NCI-H226 (cell line): ENCODE measurements at regions not wholly inside any gene's neighbourhood (a gene's known extent, or its start where the extent isn't known, plus 50 kb on each side); places are given as distances from the start of the nearest gene placed in this dataset.
"Not testable (repeated sequence)": the region's sequence is repeated elsewhere in the genome, so short reads cannot be mapped to it uniquely, and the experiment has no call there.

Experiments
- DNase-seq: peaks from one replicate; pipeline ENCODE4 v3.0.0-alpha.2; 2015

DNA sequence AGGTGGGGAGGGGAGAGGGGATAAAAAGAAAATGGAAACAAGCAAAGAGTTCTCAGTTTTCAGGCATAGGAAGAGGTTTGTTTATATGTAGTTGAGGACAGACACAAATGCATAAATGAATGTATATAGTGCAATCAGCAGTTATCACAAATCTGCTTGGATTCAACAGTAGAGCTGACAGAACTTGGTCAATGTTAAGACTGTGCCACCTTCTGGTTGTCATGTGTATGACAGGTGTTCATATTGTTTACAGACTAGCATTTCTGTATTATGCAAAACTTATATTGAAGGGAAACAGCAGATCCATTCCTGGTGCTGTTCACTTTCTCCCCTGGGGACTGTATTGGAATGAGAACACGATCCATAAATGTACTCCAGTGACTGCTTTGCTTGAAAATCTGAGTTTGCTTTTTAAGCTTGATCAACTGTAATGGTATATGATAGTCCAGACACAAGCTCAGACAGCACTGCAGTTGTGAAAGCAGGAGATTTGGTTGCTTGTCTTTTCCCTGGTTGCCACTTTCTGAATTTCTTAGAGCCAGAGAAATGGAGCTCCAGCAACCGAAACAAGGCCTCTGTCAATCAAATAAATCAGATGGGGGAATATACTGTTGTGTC lies 319.5 kb upstream of the OBI1 start:
- peak; percentile 24 for DNase-seq

DNA sequence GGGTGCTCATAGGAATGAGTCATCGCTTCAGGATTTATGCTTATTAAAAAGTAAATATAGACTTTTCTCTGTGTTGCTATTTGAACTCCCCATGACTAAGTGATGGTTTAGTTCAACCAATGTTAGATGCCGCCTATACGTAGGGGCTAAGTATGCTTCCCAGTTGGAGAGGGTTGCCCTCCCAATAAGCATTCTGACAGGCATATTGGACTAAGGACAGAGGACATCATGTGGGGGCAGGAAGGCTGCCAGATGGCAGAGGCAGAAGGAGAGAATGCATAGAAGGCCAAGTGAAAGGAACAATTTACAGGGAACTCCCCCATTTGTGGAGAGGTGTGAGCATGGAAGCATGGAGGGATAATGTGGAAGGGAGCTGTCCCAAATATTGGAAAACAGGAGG lies 318.4 kb upstream of the OBI1 start:
- DNase-seq: no peak

DNA sequence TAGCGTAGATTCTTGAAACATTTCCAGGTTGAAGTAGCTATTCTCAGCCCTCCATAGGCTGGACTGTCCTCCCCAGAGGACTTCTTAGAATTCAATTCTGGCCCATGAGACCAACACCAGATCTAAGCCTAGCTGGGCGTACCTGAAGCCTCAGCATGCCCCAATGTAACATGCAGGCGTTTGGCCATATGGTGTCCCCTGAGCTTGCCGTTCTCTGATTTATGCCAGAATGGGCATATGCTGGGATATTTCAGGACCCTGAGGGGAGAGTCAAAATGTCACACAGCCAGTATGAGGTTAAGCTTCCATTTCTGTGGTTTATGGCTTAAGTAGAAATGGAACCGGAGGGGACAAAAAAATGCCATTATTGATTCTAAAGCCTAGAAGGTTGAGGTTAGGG lies 317.7 kb upstream of the OBI1 start:
- no peak for DNase-seq

DNA sequence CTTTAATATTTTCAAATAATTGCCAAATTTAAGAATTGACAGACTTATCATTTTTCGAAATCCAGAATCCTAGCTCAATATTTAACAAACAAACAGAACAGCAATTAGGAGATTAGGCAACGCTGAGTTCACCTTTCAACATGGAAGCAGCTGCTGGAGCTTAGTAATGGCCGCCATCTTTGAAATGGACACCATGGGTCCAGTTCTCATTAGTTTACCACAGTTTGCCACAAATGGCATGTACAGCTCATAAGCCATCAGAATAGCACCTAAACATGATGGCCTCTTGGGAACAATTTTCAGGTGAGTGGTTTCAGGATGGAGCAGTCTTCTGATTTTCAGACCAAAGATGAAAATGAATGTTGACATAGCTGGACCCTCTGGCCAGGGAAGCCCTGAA lies 313.6 kb upstream of the OBI1 start:
- no peak for DNase-seq

DNA sequence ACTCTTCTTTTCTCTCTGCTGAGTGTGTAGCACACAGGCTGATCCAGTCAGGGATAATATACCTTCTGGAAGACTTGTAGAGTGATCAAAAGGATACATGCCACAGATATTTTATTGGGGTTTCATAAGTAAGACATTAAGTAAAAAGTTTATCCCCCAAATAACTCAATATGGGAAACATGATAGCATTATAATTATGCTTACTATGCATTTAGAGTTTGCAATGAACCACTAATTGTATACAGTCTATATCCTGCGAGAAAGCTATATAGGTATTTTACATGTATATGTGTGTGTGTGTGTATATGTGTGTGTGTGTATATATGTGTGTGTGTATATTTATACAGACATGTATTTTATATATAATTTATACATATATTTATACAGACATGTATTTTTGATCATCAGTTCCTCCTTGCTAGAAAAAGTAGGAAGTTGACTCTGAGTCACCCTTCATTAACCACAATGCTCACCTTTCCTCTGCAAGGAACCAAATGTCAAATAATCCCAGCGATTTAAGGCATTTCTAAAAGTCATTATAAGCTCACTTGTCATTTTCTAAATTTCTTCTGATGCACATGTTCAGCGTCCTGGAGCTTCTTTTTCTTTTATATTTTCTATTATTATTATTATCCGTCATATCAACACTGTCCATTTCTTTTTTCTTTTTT lies 312.5 kb upstream of the OBI1 start:
- no peak for DNase-seq

DNA sequence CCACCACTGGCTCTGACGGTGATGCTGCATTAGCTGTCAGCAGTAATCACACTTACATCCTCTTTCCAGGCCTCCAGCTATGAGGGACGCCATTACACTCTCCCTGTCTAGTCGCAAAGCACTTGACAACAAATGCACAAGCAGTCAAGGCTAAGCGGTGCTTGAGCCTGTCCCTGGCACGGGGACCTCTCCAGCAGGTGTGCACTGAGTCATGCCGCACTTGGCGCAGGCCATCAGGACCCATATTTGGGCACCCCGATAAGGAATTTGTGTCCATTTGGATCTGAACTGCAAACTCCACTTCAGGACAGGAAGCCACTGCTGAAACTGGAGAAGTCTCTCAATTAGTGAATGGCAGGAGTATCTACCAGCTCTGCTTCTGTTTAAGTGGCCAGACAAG lies 301.9 kb upstream of the OBI1 start:
- DNase-seq: no peak

DNA sequence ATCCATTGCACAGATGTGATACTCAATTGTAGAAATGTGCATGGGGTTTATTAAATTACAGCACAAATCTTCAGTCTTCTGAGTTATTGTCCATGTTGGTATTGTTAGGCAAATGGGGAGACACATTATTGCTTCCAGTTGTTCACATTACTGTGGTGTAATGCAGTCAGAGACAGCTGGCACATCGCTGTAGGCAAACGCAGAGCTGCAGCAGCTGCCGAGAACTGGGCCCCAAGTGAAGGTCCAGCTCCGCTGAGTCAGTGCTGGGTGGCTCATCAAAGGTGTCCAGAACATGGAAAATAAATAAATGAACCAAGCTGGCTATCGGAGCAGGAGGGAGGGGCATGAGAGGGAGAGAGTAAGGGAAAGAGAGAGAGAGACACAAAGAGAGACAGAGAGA lies 299.1 kb upstream of the OBI1 start:
- no peak for DNase-seq

DNA sequence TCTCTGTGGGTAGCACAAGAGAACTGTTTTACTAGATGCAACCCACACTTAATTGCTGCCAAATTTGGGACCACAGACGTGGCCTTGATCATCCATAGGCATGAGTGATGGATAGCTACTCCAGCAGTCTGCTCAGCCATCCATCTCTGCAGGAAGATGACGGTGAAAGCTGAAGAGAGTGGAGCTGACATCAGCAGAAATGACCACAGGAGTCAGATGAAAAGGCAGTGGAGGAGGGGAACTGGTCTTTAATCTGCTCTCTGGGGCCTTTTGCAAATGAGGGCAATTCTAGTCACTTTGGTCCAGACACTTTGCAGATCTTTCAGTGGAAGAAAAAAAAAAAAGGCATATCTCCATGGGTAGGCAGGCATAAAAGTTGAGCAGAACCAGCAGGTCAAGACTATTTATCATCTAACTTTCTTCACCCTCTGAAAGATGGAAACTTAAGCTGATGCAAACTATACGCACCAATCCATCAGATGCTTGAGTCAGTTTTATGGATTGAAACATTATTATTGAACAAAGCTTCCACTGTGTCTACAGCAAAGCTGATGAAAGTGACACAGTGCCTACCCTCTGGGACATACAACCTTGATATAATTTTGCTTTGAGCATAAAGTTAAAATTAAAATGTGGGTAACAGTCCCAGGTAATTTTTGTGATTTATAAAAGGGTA lies 281.6 kb upstream of the OBI1 start:
- DNase-seq: no peak

DNA sequence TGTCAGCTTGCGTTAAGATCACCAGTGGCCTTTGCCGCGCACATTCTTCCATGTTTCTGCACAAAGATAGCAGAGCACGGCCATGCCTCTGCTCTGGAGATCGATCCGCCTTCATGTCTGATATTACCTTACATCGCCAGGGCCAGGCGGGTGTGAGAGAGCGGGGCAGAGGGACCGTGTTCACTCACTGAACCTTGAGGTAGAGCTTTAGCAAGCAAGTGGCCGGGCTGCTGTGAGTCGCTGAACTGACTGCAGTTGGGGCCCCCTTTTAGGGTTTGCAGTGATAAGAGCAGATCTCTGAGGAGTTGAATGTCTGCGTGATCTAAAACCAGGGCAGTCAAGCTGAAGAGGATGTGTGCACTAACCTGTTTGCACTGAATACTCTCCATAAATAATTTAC lies 275.4 kb upstream of the OBI1 start:
- DNase-seq: no peak

DNA sequence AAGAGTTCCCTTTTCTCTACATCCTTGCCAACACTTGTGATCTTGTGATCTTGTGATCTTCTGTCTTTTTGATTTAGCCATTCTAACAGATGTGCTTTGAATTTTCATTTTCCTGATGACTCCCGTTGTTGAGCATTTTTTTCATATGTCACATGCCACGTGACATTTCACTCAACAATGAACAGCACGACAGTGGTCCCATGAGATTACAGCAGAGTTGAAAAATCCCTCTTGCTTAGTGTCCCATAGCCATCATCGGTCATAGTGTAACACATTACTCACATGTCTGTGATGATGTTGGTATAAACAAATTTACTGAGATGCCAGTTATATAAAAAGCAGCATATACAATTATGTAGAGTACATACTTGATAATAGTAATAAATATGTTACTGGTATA lies 256.1 kb upstream of the OBI1 start:
- DNase-seq: no peak

DNA sequence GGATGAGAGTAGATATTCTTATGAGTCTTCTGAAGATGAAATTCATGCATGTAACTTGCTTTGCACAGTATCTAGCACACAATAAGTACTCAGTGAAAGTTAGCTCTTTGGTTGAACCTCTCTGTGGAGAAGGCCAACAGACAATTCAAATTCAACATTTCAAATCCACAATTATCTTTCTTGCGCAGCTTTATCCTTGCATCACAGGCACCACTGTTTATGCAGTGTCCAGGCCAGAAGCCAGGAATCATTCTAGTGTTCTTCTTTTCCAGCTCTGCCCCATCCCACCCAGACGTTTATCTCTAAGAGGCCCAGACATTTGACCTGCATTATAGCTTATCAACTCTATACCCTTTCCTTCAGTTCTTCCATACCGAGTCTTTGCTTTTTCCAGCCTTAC lies 254.7 kb upstream of the OBI1 start:
- DNase-seq: no peak

DNA sequence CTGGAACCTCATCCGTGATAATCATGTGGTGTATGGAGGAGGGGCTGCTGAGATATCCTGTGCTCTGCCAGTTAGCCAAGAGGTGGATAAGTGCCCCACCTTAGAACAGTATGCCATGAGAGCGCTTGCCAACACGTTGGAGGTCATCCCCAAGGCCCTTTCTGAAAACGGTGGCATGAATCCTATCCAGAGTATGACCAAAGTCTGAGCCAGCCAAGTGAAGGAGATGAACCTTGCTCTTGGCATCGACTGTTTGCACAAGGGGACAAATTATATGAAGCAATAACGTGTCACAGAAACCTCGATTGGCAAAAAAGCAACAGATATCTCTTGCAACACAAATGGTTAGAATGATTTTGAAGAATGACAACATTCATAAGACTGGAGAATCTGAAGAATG lies 251.2 kb upstream of the OBI1 start:
- no peak for DNase-seq

DNA sequence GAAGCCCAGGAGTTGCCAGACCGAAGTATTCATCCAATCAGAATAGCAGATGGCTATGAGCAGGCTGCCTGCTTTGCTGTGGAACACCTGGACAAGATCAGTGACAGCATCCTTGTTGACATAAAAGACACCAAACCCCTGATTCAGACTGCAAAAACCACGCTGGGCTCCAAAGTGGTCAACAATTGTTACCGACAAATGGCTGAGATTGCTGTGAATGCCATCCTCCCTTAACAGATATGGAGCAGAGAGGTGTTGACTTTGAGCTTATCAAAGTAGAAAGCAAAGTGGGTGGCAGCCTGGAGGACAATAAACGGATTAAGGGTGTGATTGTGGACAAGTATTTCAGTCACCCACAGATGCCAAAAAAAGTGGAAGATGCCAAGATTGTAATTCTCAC lies 250.3 kb upstream of the OBI1 start:
- no peak for DNase-seq

DNA sequence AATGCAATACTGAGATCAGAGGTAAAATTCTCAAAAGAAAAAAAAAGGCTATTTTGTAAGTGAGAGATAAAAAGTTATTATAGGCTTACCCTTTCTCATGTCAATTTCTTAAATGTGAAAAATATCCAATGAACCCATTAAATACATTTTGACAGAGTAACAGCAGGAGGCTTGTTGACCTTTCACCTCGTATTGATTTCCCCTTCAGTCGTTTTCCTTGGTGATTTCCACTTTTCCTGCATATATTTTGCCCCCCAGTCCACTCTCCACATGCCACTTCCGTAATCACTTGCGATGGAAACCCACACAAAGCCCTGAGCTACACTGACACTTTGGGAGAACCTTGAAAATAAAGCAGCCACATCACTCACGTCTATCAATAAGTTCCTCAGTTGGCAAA lies 248.1 kb upstream of the OBI1 start:
- DNase-seq: no peak

DNA sequence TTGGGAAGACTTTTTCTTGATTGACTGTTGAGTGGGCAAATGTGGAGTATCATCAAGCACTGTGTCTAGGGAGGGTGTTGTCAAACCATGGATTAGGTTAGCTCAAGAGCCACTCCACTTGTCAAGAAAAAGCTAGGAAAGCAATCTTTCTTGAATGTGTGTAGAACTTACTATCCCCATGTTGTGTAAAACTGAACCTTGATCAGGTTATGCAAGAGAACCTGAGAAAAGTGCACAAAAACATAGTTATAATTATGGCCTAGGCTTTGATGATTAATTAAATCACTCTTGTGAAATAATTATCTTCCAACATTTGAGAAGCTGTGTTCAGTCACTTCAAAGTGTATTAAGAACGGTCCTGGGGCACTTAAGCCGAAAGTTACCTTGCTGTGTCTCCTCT lies 238.2 kb upstream of the OBI1 start:
- DNase-seq: no peak

DNA sequence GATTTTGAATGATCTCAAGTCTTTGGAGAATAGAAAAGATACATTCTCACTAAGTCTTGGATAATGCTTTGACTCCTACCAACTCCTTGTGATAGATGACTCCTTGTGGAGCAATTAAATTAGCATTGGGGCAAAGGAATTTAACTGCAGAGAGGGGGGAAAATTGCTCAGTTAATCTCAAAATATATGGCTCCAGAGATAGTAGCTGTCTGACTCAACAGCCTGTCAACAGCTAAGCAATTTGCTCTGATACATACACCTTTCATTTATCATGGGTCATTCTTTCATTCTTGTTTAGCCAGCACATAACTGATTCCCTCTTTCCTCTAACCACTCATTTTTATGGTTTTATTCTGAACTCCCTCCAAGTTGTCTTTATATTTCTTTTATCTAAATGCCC lies 225.6 kb upstream of the OBI1 start:
- DNase-seq: peak; percentile 3

DNA sequence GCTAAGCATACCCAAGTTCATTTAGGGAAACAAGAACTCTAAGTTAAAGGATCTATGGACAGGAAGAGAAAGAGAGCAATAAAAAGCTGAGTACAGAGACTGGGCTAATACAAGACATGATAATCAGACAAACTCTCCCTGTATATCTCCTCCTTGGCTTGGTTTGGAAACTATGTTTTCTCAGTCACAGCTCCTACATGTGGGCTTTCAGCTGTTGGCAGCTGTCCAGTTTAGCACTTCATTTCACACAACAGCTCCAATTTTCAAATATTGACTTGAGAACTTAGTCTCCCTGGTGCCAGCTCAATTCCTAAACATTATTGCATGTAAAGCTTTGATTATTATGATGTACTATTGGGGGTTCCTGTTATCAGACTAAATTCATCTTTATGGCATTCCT lies 222.8 kb upstream of the OBI1 start:
- DNase-seq: no peak

DNA sequence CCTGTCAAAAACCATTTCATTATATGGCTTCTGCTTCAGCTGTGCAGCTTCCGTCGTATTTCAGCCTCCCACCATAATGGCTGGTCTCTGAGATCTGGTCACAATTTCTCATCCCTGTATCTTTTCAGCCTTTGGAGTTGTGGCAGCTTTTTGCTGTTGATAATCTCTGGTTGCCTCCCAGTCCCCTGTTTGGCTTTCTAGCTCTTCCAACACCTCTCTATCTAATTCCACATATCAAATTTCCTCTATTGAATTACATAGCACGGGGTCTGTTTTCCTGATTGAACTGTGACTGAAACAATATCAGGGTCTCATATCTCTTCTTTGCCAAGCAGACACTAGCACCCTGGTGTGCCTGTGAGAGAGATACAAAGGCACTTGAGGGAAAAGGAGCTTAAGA lies 222.1 kb upstream of the OBI1 start:
- no peak for DNase-seq

DNA sequence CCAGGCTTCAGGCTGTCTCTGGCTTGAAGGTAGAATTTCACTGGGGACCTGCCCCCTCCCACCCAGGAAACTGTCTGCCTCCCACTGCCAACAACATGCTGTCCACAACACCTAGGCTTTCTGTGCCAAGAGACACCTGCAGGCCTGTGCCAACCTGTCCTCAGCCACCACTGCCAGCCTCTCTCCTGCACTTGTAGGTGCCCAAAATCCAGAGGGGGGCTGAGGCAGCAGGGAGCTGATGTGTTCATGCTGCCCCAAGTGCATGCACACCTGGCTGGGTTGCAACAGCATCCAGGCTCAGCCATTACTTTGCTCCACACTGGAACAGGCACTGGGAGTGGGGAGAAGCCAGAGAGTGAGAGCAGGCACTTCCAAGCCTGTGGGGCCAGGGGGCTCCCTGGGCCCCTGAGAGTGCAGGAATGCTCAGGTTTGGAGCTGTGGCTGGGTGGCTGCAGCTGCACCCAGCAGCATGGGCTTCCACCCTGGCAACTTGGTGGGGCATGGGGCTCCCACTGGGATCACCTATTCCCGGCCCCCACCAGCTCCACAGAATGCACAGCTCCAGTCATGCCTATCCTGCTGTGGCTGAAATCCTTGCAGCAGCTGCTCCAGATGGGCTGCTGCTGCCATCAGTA lies 218.1 kb upstream of the OBI1 start:
- DNase-seq: no peak

DNA sequence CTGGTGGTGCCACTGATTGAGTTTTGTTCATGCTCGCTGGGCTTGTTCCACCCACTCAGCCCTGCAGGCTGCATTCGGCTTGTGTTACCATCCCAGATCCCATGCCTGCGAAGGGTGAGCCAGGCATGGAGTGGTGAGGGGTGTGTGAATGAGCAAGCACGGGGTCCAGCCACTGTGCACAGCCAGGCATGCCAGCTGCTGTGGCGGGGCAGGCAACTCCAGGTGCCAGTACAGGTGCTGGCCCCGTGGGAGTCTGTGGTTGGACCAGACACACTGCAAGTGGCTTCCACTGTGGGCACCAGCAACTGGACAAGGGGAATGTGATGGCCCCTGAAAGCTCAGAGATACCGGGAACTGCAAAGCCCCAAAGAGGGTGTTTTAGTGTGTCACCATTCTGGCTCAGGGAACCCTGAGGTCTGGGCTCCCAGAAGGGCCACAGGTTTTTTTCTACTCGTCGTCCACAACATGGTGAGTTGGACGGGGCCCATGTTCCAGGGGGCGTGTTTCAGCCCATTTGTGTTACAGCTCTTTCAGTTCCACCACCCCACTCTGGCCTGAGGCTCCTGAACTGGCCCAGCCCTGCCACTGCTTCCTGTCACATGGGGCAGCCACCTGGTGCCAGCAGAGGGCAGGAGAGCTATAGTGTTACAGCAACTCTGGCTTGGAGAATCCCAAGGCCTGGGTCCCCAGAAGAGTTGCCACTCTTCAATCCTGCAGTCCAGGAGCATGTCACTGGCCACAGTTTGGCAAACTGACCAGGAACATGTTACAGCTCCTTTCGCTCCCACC lies 217.0 kb upstream of the OBI1 start:
- no peak for DNase-seq

DNA sequence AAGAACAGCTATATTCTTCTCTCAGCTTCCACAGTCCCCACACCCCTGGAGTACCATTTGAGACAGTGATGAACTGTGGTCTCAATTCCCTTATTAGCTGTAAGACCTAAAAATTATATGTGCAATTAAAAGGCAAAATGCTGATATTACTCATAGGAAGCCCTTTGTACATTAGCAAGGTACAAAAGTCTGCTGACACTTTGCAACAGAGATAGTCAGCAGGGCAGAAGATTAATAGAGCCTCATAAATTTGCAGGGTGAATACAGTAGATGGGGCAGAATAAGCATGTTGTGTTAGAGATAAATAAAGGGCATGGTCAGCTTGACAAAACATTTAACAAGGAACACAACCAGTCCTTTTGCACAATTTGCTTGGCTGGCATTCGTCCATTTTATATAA lies 210.0 kb upstream of the OBI1 start:
- no peak for DNase-seq

DNA sequence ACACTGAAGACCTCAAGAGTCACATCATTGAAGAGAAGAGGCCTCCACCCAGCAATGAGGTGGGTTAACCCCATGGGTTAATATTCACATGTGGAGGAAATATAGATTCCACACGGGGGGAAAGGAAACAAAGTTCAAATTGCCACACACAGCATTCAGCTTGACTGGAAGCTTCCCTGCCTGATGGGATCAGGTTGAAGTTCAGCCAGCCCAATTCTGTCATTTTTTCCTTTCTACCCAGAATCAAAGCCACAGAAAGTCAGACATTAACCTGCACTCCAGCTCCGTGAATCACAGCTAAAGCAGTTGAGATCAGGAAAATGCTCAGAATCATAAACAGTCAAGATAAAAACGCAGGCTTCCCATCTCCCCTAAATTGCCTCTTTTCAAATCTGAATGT lies 208.7 kb upstream of the OBI1 start:
- DNase-seq: no peak

DNA sequence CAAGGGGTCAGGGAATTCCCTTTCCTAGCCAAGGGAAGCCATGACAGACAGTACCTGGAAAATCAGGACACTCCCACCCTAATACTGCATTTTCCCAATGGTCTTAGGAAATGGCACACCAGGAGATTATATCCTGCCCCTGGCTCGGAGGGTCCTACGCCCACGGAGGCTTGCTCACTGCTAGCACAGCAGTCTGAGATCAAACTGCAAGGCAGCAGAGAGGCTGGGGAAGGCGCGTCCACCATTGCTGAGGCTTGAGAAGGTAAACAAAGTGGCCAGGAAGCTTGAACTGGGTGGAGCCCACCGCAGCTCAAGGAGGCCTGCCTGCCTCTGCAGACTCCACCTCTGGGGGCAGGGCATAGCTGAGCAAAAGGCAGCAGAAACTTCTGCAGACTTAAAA lies 207.1 kb upstream of the OBI1 start:
- not testable (repeated sequence) for DNase-seq
